ENCODE measurements at regions not wholly inside any gene's neighbourhood (a gene's known extent, or its start where the extent isn't known, plus 50 kb on each side); places are given as distances from the start of the nearest gene placed in this dataset.

DNA sequence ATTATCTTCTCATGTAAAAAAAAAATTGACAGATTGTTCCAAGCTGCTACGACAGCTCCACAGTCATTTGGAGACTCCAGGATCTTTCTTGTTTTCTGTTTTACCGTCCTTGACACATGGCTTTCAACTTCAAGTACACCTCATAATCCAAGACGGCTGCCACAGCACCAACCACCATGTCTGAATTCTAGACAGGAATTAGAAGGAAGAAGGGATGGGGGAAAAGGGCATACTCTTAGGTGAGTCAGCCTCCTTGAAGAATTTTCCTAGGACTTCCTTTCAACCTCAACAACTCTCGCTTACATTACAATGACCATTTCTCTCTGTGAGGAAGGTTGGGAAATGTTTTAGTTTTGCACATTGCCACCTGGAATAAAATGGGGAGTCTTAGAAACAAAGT lies 110.3 kb upstream of the TNR start:
- DNase-seq (no peak), ATAC-seq (no peak)
- H3K27me3 Mint-ChIP-seq (ENCODE audit: low read depth) = peaks cover 11% of the 10 kb centered on the region
- H3K4me3 Mint-ChIP-seq = no peak overlapping the region
- no peaks in the 10 kb centered on the region for H3K4me1 Mint-ChIP-seq (ENCODE audit: low read depth)
- no peaks in the 10 kb centered on the region for H3K9me3 Mint-ChIP-seq
- no peaks in the 10 kb centered on the region for H3K36me3 Mint-ChIP-seq (ENCODE audit: insufficient read depth)

DNA sequence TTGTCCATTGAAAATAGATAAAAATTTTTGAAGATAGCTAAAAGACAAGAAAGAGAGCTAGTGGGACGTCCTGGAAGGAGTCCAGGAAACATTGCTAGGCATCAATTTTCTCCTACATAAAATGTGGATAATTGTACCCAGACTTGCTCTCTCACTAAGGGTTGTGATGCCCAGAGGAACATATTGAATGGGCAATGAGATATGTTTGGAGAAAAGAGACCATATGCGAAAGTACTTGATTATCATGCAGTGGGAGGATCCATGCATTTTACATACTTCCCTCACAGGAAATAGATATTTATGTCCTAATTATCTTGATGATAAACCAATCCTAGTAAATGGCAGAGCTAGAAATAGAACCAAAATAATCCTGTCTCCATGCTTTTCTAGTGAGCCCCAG lies 108.4 kb upstream of the TNR start:
- Mint-ChIP-seq H3K4me3 (no peak overlapping the region), H3K27me3 (ENCODE audit: low read depth) (peaks cover 18% of the 10 kb centered on the region), H3K36me3 (ENCODE audit: insufficient read depth) (no peaks in the 10 kb centered on the region), H3K4me1 (ENCODE audit: low read depth) (no peaks in the 10 kb centered on the region), H3K9me3 (no peaks in the 10 kb centered on the region)
- ATAC-seq (no peak), DNase-seq (no peak)

DNA sequence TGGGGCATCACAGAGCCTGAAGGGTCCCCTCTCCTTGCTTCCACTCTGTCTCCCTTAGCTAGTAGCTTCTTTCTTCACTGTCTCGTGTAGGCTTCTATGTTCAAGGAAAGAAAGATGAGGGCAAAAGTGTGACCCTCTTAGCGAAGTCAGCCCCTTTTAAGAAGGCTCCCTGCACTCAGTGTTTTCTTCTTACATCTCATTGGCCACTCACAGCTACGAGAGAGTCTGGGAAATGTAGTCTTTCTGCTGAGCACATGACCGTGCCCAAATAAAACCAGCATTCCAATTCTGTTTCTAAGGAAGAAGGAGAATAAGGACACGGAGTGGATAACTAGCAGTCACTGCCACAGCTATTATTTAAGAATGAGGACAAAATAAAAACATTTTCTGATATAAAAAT lies 104.9 kb upstream of the TNR start:
- Mint-ChIP-seq H3K27me3 (ENCODE audit: low read depth) (peaks cover 16% of the 10 kb centered on the region), H3K9me3 (no peaks in the 10 kb centered on the region), H3K36me3 (ENCODE audit: insufficient read depth) (no peaks in the 10 kb centered on the region), H3K4me1 (ENCODE audit: low read depth) (no peaks in the 10 kb centered on the region), H3K4me3 (no peak overlapping the region)
- DNase-seq (no peak), ATAC-seq (no peak)

DNA sequence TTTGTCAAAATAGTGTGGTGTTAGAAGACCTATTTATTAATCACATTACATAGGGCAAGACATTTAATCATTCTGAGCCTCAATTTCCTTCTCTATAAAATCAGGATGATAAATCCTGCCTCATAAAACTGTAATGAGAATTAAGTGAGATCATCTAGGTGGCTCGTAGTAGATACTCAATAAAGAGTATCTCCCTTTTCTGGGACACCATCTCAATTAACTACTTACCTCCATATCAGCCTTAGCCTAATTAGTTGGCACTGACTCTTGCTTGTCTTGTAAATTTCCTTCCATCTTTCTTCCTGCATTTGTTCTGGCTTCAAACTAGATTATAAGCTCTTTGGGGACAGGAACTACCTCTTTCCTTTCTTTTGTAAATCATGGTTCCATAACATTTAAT lies 102.6 kb upstream of the TNR start:
- no peak for ATAC-seq
- no peak for DNase-seq
- no peak overlapping the region for H3K4me3 Mint-ChIP-seq
- H3K27me3 Mint-ChIP-seq (ENCODE audit: low read depth) = peaks cover 16% of the 10 kb centered on the region
- no peaks in the 10 kb centered on the region for H3K36me3 Mint-ChIP-seq (ENCODE audit: insufficient read depth)
- peaks cover 3% of the 10 kb centered on the region for H3K9me3 Mint-ChIP-seq
- no peaks in the 10 kb centered on the region for H3K4me1 Mint-ChIP-seq (ENCODE audit: low read depth)

DNA sequence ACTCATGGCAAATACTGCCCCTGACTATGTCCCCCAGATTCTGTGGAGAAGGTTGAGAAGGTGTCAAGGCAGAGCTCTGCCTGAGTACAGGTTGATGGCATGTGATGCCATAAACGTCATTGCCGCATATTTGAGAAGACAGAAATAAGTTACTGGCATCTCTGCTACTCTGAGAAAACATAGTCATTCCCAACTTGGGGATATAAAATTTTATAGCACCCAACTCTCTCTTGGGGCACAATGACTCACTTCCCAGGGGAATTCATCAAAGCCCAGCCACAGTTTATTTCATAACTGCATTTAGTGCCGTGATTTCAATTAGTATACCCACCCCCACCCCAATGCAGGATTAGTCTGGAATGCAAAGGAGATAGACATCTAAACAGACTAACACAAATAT lies 101.9 kb upstream of the TNR start:
- Mint-ChIP-seq H3K4me1 (ENCODE audit: low read depth) (no peaks in the 10 kb centered on the region), H3K9me3 (peaks cover 3% of the 10 kb centered on the region), H3K36me3 (ENCODE audit: insufficient read depth) (no peaks in the 10 kb centered on the region), H3K4me3 (no peak overlapping the region), H3K27me3 (ENCODE audit: low read depth) (peaks cover 19% of the 10 kb centered on the region)
- DNase-seq (no peak), ATAC-seq (no peak)

DNA sequence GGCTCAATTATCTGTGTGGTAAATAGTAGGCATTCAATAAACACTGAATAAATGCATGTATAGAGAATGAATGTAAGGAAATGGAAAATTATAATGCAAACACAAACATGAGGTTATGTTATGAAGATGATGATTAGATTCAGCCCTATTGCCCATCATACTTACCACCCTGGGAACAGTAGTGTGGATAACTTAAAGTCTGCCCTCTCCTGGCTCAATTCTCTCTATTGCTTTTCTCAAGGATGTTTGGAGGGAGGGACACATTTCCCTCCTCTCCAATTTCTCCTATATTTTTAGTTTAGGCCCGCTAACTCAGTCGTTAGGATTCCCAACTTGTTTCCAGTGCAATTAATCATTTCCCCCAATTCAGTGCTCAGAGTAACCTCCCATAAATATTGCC lies 101.5 kb upstream of the TNR start:
- H3K4me1 Mint-ChIP-seq (ENCODE audit: low read depth) = no peaks in the 10 kb centered on the region

DNA sequence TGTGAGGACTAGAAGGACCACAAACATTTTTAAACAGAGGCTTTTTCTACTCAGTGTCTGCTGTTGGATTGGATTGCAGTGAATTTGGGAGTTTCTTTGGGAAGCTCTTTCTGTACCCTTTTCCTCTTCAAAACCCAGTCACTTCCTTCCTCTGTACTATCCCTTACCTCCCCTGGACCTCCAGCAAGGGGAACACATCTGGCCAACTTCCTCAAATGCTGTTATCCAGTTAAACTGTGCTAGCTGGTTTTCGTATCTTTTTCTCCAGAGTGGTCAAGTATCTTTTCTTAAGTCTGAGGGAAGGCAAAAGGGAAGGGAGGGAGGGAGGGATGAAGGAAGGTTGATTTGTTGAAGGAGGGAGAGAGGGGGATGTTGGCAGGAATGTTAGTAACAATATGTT lies 99.2 kb upstream of the TNR start:
- H3K27me3 Mint-ChIP-seq (ENCODE audit: low read depth) = peaks cover 26% of the 10 kb centered on the region
- ATAC-seq = no peak
- no peak for DNase-seq
- H3K36me3 Mint-ChIP-seq (ENCODE audit: insufficient read depth) = no peaks in the 10 kb centered on the region
- no peak overlapping the region for H3K4me3 Mint-ChIP-seq
- no peaks in the 10 kb centered on the region for H3K4me1 Mint-ChIP-seq (ENCODE audit: low read depth)
- H3K9me3 Mint-ChIP-seq = peaks cover 3% of the 10 kb centered on the region

More for the DNA sequence above, 101.5 kb upstream of the TNR start:
- ATAC-seq = no peak
- no peaks in the 10 kb centered on the region for H3K36me3 Mint-ChIP-seq (ENCODE audit: insufficient read depth)
- H3K9me3 Mint-ChIP-seq = peaks cover 3% of the 10 kb centered on the region
- no peak overlapping the region for H3K4me3 Mint-ChIP-seq
- DNase-seq = no peak
- peaks cover 23% of the 10 kb centered on the region for H3K27me3 Mint-ChIP-seq (ENCODE audit: low read depth)

DNA sequence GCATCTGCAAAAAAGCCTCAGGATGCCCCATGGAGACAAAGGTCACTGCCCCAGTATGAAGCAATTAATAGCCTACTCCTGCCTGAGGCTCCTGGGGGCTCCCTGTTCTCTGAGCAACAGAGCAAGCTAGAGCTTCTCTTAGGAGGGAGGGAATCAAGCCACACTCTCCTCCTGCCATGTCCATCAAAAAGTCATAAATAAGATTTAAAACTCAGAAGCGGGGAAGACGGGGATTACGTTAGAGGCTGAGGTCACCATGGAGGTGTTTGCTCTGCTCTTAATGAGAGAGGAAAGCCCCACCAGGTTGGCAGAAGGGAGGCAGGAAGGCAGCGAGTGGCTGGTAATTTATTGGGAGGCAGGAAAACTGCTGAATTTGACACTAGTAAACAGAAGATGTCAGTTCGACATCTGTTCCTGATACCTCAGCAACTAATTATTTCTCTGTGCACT lies 98.4 kb upstream of the TNR start:
- Mint-ChIP-seq H3K4me3 (no peak overlapping the region), H3K4me1 (ENCODE audit: low read depth) (no peaks in the 10 kb centered on the region), H3K27me3 (ENCODE audit: low read depth) (peaks cover 25% of the 10 kb centered on the region), H3K9me3 (peaks cover 3% of the 10 kb centered on the region), H3K36me3 (ENCODE audit: insufficient read depth) (no peaks in the 10 kb centered on the region)
- ATAC-seq (no peak), DNase-seq (no peak)

DNA sequence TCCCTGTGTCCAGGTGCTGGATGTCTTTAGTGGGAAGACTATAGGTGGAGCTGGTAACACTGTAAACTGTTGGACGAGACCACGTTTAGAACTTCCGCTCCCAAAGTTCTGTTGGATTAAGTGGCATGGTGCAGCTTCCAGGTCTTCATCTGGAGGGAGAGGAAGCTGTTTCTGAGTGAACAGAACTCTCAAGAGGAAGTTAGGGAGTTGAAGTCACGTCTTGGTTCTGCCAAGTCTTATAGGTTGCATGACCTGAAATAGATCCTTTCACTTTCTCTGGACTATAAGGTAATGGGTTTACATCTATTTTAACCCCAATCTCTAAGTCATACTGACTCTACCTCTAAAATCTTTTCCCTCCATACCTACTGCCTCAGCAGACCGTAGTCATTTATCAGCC lies 97.4 kb upstream of the TNR start:
- H3K27me3 Mint-ChIP-seq (ENCODE audit: low read depth) = peaks cover 19% of the 10 kb centered on the region
- H3K4me1 Mint-ChIP-seq (ENCODE audit: low read depth) = no peaks in the 10 kb centered on the region
- DNase-seq (no peak), ATAC-seq (no peak)
- H3K36me3 Mint-ChIP-seq (ENCODE audit: insufficient read depth) = no peaks in the 10 kb centered on the region
- H3K4me3 Mint-ChIP-seq = no peak overlapping the region
- H3K9me3 Mint-ChIP-seq = peaks cover 3% of the 10 kb centered on the region

DNA sequence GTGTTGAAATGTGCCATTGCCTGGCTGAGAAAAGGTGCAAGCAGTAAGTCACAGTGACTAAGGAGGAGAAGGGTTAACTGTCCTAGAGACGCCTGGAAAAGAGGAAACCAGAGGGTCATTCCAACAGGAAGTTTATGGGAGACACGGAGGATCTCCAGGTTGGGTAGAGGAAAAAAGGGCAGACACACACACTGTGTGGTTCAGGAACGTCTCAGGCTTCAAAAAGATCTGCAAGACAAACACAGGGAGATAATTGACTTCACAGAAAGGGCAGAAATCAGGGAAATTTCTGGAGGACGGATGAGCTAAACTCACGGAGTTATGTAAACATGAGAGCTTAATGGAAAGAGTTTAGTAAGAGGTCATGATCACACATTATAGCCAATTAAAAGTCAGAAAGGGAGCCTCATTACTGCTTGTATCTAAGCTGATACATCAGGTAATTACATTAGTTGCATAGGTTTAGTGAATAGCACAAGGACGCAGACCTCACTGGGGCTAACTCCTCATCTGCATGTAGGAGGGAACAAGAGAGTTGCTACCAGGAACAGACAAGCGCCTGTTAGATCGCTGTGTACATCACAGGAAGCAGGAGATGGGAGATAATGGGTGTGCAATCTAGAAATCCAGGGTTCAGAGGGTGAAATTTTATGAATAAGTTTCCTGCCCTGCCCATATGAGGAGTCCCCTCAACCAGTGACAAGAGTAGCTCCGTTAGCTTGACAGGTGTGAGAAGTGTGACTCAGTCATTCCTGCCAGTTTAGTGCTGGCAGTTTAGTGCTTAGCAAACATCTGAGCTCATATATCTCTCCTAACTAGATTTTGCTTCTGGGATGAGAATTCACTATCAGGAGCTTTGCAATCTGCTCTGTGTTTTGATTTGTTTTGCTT lies 96.6 kb upstream of the TNR start:
- DNase-seq (no peak), ATAC-seq (no peak)
- Mint-ChIP-seq H3K9me3 (peaks cover 3% of the 10 kb centered on the region), H3K4me3 (no peak overlapping the region), H3K36me3 (ENCODE audit: insufficient read depth) (no peaks in the 10 kb centered on the region), H3K27me3 (ENCODE audit: low read depth) (peaks cover 19% of the 10 kb centered on the region), H3K4me1 (ENCODE audit: low read depth) (no peaks in the 10 kb centered on the region)

DNA sequence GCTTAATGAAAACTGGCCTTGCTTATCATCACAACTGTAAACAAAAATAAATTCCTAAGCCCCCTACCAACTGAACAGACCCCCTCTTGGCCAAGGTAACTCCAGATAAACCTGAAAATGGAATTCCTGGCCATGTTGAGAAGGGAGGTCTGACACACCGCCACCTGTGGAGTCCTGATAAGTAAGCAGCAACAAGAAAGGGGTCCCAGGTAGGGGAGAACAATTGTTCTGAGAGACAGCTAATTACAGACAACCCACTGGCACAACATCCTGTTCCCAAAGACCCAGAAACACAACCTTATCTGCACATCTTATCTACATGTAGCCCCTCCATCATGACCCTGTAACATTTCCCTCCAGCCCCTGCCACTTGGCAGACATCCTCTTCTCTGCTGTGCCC lies 91.2 kb upstream of the TNR start:
- no peak for ATAC-seq
- Mint-ChIP-seq H3K4me3 (no peak overlapping the region), H3K4me1 (ENCODE audit: low read depth) (no peaks in the 10 kb centered on the region), H3K36me3 (ENCODE audit: insufficient read depth) (no peaks in the 10 kb centered on the region), H3K9me3 (peaks cover 5% of the 10 kb centered on the region), H3K27me3 (ENCODE audit: low read depth) (peaks cover 13% of the 10 kb centered on the region)
- no peak for DNase-seq

DNA sequence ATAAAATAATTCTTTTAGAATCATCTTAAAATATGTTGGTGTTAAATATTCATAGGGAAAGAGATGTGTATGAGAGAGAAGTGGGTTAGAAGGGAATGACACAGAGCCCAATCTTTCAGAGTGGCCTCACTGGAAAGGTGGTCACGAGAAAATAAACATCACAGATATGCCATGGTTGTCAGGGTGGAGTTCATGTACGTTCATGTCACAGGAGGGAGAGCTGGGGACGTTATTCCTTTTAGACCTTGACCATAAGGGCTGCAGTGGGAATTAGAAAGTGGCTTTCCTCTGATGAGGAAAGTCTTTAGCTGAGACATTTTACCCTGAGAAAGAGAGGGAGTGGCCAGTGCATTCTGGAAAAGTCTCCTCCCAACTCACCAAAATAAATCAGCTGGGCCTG lies 90.6 kb upstream of the TNR start:
- H3K9me3 Mint-ChIP-seq = peaks cover 5% of the 10 kb centered on the region
- peaks cover 10% of the 10 kb centered on the region for H3K27me3 Mint-ChIP-seq (ENCODE audit: low read depth)
- H3K36me3 Mint-ChIP-seq (ENCODE audit: insufficient read depth) = no peaks in the 10 kb centered on the region
- H3K4me1 Mint-ChIP-seq (ENCODE audit: low read depth) = no peaks in the 10 kb centered on the region
- no peak for DNase-seq
- no peak for ATAC-seq
- H3K4me3 Mint-ChIP-seq = no peak overlapping the region

DNA sequence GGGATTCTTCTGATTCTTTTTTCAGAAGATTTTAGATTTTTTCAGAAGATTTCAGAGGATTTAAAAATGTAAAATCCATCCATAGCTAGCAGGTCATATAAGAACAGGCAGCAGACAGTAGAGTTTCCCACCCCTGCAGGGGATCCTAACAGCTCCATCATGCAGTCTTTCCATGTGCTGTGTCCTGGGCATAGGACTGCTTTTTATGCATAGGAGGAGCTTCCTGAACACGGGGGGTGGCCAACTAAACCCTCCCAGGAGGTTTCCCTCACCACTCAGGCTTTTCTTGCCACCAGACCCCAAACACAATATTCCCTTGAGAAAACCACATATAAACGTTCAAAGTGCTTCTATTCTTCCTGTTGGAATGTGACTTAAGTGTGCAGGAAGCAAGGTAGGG lies 90.1 kb upstream of the TNR start:
- Mint-ChIP-seq H3K4me1 (ENCODE audit: low read depth) (no peaks in the 10 kb centered on the region), H3K27me3 (ENCODE audit: low read depth) (peaks cover 9% of the 10 kb centered on the region), H3K9me3 (peaks cover 5% of the 10 kb centered on the region), H3K4me3 (no peak overlapping the region), H3K36me3 (ENCODE audit: insufficient read depth) (no peaks in the 10 kb centered on the region)
- ATAC-seq (no peak), DNase-seq (no peak)

DNA sequence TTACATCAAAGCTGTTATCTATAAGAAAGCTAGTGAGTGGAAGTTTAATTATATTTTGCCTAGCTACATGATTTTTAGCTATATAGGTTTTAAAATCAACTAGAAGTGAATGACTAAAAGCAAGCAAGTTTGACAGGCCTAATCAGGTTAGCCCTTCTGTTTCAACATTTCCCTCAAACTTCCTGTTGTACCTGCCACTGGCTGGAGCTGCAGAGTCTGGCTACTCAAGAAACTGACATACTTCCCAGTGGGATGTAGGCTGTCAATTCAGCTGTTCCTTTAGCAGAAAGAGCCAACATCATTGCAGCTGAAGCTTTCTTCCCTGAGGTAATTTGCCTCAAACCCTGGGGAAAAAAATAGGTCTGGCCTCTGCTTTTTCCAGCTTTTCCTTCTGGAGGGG lies 87.1 kb upstream of the TNR start:
- peaks cover 7% of the 10 kb centered on the region for H3K27me3 Mint-ChIP-seq (ENCODE audit: low read depth)
- no peaks in the 10 kb centered on the region for H3K36me3 Mint-ChIP-seq (ENCODE audit: insufficient read depth)
- DNase-seq = no peak
- peaks cover 5% of the 10 kb centered on the region for H3K9me3 Mint-ChIP-seq
- no peaks in the 10 kb centered on the region for H3K4me1 Mint-ChIP-seq (ENCODE audit: low read depth)
- H3K4me3 Mint-ChIP-seq = no peak overlapping the region
- ATAC-seq = no peak

DNA sequence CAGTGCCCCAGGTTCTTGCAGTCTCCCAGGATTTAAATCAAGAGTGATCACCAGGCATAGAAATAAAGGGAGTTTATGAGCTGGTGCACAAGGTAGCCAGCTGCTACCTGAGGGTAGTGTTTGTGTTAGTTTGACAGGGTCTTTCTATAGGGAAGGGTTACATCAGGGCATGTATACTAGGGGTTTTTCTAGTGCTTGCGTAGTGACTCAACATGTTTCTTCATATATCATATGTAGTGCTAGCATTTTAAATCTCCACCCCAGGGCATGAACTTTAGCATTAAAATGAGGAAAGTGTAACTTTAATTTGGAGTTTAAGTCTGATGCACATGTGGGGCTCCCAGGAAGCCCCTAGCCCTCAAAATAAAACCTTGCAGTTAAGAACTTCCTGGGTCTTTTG lies 86.5 kb upstream of the TNR start:
- Mint-ChIP-seq H3K27me3 (ENCODE audit: low read depth) (peaks cover 8% of the 10 kb centered on the region), H3K9me3 (peaks cover 5% of the 10 kb centered on the region), H3K4me1 (ENCODE audit: low read depth) (no peaks in the 10 kb centered on the region), H3K36me3 (ENCODE audit: insufficient read depth) (no peaks in the 10 kb centered on the region), H3K4me3 (no peak overlapping the region)
- no peak for ATAC-seq
- DNase-seq = no peak

All from activated T-cell treated with anti-CD3 and anti-CD28 coated beads, Interleukin-2, amount 50 U/mL, for 4 hours (primary cell).